Activated CD8-positive, alpha-beta T cell treated with anti-CD3 and anti-CD28 coated beads, Interleukin-2, amount 10 ng/mL, durations not matched to agents 7 days and 5 days (primary cell): ENCODE measurements at regions not wholly inside any gene's neighbourhood (a gene's known extent, or its start where the extent isn't known, plus 50 kb on each side); places are given as distances from the start of the nearest gene placed in this dataset.

Experiments used
- ATAC-seq: fragments of 150-1000 bp; cut with Tn5 transposase; one replicate; pipeline ENCODE4 v1.10.0; 2021; ENCODE audit warnings: moderate library complexity
- CTCF ChIA-PET: fragments of 350-600 bp; sonication (Branson Sonifier 250); formaldehyde crosslinking; loops from one replicate; lab custom pipeline; 2021; ENCODE audit warnings: antibody characterized with exemption; lab: Charles Lee
- POLR2A ChIA-PET: fragments of 350-600 bp; sonication (Branson Sonifier 250); formaldehyde crosslinking; loops from one replicate; lab custom pipeline; 2021; ENCODE audit warnings: antibody characterized with exemption; lab: Charles Lee
- DNase-seq: peaks from one replicate; pipeline ENCODE4 v3.0.0-alpha.2; 2020
- H3K27ac Mint-ChIP-seq: one replicate; pipeline ENCODE4 v1.8.0; 2021; ENCODE audit warnings: mild to moderate bottlenecking, mixed read lengths
- H3K27me3 Mint-ChIP-seq: one replicate; pipeline ENCODE4 v1.8.0; 2021; ENCODE audit warnings: low read depth, mixed read lengths
- H3K36me3 Mint-ChIP-seq: one replicate; pipeline ENCODE4 v1.8.0; 2021; ENCODE audit warnings: low read depth, mixed read lengths
- H3K4me1 Mint-ChIP-seq: one replicate; pipeline ENCODE4 v1.8.0; 2021; ENCODE audit warnings: low read depth, mixed read lengths
- H3K4me3 Mint-ChIP-seq: one replicate; pipeline ENCODE4 v1.8.0; 2021; ENCODE audit warnings: mild to moderate bottlenecking, mixed read lengths
- H3K9me3 Mint-ChIP-seq: one replicate; pipeline ENCODE4 v1.8.0; 2022; ENCODE audit warnings: mixed read lengths; ENCODE audit not compliant: insufficient read depth

DNA sequence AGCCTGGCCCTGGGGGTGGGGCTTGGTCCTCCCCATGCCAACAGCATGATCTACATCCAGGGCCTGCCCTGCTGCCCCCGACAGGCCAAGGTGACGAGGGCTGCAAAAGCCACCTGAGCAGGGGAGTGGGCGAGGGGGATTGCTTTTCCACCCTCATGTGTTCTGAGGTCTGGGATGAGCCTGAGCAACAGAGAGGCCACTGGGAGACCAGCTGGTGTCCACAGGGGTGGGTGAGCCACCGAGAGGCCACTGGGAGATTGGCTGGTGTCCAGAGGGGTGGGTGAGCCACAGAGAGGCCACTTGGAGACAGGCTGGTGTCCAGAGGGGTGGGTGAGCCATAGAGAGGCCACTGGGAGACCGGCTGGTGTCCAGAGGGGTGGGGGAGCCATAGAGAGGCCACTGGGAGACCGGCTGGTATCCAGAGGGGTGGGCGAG lies 147.4 kb upstream of the GPC1 start:
- ChIA-PET POLR2A (no interaction called here), CTCF (no interaction called here)
- Mint-ChIP-seq H3K27ac (no peak overlapping the region), H3K36me3 (no peaks in the 10 kb centered on the region), H3K4me1 (no peaks in the 10 kb centered on the region), H3K27me3 (no peaks in the 10 kb centered on the region), H3K9me3 (no peaks in the 10 kb centered on the region), H3K4me3 (no peak overlapping the region)
- DNase-seq (peak; percentile 9), ATAC-seq (no peak)

DNA sequence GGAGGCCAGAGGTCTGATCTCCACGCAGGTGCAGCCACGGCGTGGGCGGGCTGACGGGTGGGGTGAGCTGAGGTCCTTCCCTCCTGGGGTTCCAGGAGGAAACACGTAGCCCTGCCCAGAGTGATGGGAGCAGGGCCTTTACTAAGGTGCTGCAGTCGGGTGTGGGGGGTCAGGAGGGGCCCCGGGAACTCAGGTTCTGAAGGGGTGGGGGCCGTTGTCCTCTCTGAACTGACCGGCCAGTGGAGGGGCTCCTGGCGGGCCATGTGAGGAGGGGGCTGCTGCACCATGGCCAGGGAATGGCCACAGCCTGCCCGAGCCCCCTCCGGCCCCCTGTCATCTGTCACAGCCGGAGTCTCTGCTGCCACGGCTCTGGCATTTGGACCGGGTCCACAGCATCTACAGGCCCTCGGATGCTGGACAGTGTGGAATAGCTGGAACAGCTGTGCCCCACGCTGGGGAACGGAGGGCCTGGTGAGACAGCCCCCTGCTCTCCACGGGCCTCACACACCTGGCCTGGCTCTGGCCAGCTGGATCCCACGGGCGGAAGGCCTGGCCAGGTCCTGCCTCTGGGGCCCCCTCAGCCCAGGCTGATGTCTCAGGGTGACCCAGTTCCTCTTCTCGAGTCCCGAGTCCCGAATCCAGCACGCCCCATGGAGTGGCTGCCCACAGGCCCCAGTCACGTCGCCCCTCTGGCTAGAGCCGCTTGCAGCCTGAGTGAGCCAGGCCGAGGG lies 145.6 kb upstream of the GPC1 start:
- Mint-ChIP-seq H3K36me3 (no peaks in the 10 kb centered on the region), H3K27ac (no peak overlapping the region), H3K4me1 (no peaks in the 10 kb centered on the region), H3K27me3 (no peaks in the 10 kb centered on the region), H3K9me3 (no peaks in the 10 kb centered on the region), H3K4me3 (no peak overlapping the region)
- peak; percentile 13 for DNase-seq
- POLR2A ChIA-PET: no interaction called here
- no peak for ATAC-seq
- CTCF ChIA-PET: no interaction called here

DNA sequence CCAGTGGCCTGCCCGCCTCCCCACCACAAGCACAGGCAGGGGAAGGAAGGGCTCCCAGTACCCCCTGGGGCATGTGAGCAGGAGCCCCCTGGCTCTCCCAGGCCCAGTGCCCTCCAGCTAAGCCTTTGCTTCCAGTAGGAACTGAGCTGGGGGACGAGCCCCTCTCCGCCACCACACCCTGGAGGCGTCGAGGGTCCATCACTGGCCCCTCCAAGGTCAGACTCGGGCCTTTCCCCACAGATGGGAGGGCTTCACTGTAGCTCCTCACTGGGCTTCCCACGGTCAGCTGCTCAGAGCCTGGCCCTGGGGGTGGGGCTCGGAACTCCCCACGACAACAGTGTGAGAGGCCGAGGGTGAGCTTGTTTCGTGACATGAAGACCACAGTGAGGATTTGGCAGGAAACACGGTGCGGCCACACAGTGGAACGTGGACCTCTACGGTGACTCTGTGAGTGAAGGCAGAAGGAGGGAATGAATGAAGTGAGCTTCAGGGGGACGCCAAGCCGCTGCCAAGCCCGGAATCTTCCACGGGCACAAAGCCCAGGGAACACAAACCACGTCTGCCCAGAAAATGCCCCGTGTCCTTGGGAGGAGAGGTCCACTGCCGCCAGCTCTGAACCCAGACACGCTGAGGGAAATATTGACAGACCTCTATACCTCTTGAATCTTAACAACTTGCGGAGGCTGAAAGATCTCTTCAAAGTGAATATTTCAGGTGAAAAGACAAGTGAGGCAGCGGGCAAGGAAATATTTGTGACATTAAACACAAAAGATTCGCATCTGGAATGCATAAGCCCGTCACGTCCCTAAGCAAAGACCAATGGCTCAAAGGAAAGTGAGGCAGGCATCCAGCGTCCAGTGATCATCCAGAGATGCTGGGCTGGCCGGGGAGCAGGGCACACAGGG lies 144.8 kb upstream of the GPC1 start:
- Mint-ChIP-seq H3K27ac (no peak overlapping the region), H3K36me3 (no peaks in the 10 kb centered on the region), H3K4me3 (no peak overlapping the region), H3K9me3 (no peaks in the 10 kb centered on the region), H3K4me1 (no peaks in the 10 kb centered on the region), H3K27me3 (no peaks in the 10 kb centered on the region)
- ATAC-seq: no peak
- peak; percentile 9 for DNase-seq
- POLR2A ChIA-PET: no interaction called here
- CTCF ChIA-PET: no interaction called here

DNA sequence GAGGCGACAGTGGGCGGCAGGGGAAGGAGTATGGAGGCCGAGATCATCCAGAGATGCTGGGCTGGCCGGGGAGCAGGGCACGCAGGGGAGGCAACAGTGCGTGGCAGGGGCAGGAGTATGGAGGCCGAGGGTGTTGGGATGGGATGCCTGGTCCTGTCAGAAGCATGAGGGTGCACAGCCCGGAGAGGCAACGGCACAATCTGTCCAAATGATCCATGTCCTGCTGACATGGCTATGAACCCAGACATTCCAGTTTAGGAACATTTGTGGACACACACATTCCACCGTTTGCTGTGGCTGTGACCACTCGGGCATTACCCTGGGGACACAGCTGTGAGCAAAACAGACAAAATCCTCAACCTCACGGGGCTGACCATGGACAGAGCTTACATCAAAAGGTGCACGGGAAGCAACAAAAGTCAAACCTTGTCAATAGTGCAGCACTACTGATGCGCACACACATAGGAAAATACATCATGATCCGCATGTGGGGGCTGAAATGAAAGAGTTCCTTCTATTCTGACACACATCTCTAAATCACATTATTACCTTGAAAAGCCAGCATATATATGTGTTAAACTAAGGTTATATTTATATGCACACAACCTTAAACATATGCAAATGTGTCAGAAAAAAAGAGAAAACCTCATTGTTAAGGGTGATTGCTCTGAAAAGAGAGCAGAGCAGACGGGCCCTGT lies 144.0 kb upstream of the GPC1 start:
- CTCF ChIA-PET: no interaction called here
- no peaks in the 10 kb centered on the region for H3K36me3 Mint-ChIP-seq
- H3K4me3 Mint-ChIP-seq: no peak overlapping the region
- H3K27me3 Mint-ChIP-seq: no peaks in the 10 kb centered on the region
- H3K27ac Mint-ChIP-seq: no peak overlapping the region
- no peaks in the 10 kb centered on the region for H3K9me3 Mint-ChIP-seq
- H3K4me1 Mint-ChIP-seq: no peaks in the 10 kb centered on the region
- DNase-seq: peak; percentile 4
- POLR2A ChIA-PET: no interaction called here
- ATAC-seq: no peak

DNA sequence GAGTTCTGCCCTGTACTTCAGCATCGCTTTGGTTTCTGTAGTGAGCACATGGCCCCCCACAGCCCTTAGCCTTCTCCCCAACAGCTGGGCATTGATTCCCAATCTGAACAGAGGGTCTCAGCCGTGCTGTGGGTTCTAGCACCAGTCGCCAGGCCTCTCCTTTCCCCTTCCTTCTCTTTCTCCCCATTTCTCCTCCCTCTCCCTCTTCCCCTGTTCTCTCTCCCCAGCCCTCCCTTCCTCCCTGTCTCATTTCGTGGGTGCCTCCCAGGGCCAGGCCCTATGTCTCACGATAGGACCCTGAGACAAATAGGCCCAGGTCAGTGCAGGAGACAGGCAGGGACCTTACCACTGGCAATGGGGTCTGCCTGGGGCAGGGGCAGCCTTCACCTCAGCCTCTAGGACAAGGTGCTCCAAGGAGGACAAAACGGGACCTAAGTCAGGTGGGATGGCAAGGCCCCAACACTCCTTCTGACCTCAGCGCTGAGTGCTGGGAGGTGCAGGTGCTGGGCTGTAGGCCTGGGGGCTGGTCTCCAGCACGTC lies 143.4 kb upstream of the GPC1 start:
- POLR2A ChIA-PET: no interaction called here
- H3K4me1 Mint-ChIP-seq: no peaks in the 10 kb centered on the region
- H3K27ac Mint-ChIP-seq: no peak overlapping the region
- no peaks in the 10 kb centered on the region for H3K9me3 Mint-ChIP-seq
- peak; percentile 12 for DNase-seq
- H3K36me3 Mint-ChIP-seq: no peaks in the 10 kb centered on the region
- H3K27me3 Mint-ChIP-seq: no peaks in the 10 kb centered on the region
- no peak for ATAC-seq
- no peak overlapping the region for H3K4me3 Mint-ChIP-seq
- CTCF ChIA-PET: no interaction called here

DNA sequence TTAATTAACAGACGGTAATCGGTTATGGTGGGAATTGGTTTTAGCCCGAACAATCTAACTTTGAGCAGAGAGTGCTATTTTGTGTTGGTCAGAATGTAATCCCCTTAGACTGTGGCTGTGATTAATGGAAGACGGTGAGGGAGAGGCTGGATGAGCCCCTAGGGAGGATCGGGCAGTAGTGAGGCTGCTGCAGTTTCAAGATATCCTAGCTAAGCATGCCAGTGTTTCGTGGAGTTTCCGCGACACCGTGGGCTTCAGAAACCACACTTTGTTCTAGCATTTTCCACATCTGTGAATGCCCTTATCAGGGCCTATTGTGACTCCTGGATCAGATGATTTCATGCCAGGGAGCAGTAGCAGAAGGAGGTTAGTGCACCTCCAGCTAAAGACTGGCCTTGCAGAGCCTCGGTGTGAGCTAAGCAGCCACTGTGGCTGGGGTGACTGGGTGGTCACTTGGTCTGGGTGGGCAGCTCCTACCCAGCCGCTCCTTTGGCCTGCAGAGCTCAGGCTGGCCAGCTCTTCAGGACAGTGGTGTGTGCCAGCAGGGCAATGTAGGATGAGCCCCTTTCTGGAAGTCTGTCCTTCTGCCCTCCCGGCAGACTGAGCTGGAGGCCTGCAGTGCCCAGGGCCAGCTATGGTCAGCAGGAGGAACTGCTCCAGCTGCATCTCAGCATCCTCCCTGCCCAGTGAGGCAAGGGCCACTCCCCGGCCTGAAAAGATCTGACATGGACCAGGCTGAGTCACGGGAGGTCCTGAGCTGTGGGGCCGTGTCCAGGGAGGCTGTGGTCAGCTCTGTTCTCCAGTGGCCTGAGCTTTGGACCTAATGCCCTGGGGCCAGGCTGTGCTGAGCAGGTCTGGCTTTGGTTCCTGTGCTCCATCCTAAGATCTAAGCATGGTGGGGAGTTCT lies 142.6 kb upstream of the GPC1 start:
- Mint-ChIP-seq H3K36me3 (no peaks in the 10 kb centered on the region), H3K27me3 (no peaks in the 10 kb centered on the region), H3K27ac (no peak overlapping the region), H3K9me3 (no peaks in the 10 kb centered on the region), H3K4me3 (no peak overlapping the region), H3K4me1 (no peaks in the 10 kb centered on the region)
- DNase-seq (peak; percentile 14), ATAC-seq (no peak)
- ChIA-PET CTCF (no interaction called here), POLR2A (no interaction called here)

DNA sequence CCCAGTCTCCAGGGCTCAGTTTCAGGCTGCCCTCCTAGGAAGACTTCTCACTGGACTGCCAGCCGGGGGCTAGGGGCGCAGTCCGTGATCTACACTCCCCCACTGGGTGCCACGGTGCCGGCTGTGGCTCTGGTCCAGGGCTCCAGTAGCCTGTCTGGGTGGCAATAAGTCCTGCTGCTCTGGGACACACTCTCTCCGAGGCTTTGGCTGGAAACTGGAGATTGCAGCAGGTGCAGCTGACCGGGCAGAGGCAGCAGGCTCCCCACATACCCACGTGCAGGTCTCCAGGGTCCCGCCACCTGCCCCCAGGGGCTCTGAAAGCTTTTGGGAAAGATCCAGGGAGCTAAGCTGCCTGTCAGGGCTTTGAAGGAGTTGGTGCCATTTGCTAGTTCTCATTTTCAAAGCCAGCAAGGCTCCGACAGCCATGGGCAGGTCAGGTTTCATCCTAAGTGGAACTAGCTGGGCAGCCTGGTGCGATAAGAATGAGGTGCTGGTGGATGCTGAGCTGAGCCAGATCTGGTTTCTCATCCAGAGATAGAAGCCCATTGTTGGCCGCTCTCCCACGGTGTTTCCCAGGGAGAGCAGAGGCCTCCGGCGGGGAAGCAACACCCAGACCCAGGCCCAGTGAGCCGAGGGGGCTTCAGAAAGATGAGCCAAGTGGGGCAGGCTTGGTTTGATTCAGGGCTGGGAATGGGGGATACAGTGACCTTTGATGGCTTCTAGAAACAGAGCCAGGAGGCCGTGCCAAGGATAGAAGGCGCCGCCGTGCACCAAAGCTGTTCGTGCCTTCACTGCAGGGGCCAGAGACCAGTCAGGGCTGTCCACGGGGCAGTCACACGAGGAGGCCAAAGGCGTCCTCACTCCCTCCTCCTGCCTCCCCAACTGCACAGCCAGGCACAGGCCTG lies 141.7 kb upstream of the GPC1 start:
- Mint-ChIP-seq H3K27ac (no peak overlapping the region), H3K4me1 (no peaks in the 10 kb centered on the region), H3K36me3 (no peaks in the 10 kb centered on the region), H3K4me3 (no peak overlapping the region), H3K27me3 (no peaks in the 10 kb centered on the region), H3K9me3 (no peaks in the 10 kb centered on the region)
- ChIA-PET CTCF (no interaction called here), POLR2A (no interaction called here)
- DNase-seq: peak; percentile 16
- ATAC-seq: no peak

DNA sequence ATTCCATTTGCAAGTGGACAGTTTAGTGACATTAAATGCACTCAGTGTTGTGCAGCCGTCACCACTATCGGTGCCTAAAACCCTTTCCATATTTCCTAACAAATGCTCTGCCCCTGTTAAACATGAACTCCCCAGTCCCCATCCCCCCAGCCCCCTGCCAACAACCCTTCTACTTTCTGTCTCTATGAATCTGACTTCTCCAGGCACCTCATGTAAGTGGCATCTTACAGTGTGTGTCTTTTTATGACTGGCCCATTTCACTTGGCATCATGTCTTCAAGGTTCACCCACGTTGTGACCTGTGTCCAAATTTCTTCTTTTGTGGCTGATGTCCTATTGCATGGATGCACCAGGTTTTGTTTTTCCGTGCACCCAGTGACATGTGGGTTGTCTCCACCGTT lies 140.9 kb upstream of the GPC1 start:
- CTCF ChIA-PET: no interaction called here

DNA sequence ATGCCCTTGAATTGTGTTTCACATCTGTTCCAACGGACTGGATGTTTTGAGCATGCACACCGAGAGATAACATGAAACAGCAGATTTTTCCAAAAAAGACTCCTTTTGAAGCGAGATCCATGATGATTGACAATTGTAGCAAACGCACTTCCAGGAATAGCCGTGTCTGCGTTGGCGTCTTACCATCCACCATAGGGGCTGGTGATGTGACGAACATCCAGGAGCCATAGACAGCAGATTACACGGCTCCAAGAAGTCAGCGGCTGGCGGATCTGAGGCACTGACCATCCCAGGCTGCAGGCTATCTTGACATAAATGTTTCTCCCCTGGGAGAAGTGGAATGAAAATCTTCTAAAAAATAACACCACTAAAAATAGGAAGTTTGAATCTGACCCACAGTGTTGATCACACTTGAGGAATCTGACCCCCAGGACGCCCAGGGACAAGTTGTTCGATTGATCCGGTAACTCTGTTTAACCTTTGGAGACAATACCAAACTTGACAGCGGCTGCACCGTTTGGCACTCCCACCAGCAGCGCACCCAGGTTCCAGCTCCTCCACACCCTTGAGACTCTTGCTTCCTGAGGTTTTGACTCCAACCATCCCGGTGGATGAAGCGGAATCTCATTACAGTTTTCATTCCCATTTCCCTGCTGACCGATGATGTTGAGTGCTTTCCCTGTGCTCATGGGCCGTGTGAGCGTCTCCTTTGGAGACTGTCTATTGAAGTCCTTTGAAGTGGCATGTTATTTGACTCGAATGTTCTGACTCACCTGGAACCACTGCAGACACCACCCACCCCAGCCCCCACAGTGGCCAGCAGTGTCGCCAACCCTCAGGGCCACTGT lies 140.0 kb upstream of the GPC1 start:
- no peak overlapping the region for H3K4me3 Mint-ChIP-seq
- H3K27me3 Mint-ChIP-seq: no peaks in the 10 kb centered on the region
- ChIA-PET POLR2A (no interaction called here), CTCF (no interaction called here)
- no peaks in the 10 kb centered on the region for H3K4me1 Mint-ChIP-seq
- H3K36me3 Mint-ChIP-seq: no peaks in the 10 kb centered on the region
- no peaks in the 10 kb centered on the region for H3K9me3 Mint-ChIP-seq
- H3K27ac Mint-ChIP-seq: no peak overlapping the region
- DNase-seq: peak; percentile 10
- ATAC-seq: no peak

More for the DNA sequence above, 140.9 kb upstream of the GPC1 start:
- Mint-ChIP-seq H3K27me3 (no peaks in the 10 kb centered on the region), H3K4me1 (no peaks in the 10 kb centered on the region), H3K9me3 (no peaks in the 10 kb centered on the region), H3K4me3 (no peak overlapping the region), H3K27ac (no peak overlapping the region), H3K36me3 (no peaks in the 10 kb centered on the region)
- DNase-seq: peak; percentile 10
- no peak for ATAC-seq
- POLR2A ChIA-PET: no interaction called here

DNA sequence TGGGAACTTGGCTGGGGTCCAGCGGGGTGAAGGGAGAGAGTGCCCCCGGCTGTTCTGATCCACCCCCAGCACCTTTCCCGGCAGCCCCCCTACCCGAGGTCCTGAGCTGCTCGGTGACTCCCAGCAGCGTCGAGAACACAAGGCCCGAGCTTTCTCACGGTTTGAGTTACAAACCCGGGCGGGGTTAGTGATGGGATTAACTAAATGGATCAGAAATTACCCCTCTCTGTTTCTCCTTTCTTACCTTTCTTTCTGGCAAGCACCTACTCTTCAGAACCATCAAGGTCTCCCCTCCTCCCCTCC lies 139.4 kb upstream of the GPC1 start:
- no peaks in the 10 kb centered on the region for H3K4me1 Mint-ChIP-seq
- no peaks in the 10 kb centered on the region for H3K27me3 Mint-ChIP-seq
- peak; percentile 1 for DNase-seq
- POLR2A ChIA-PET: no interaction called here
- CTCF ChIA-PET: no interaction called here
- no peaks in the 10 kb centered on the region for H3K36me3 Mint-ChIP-seq
- no peaks in the 10 kb centered on the region for H3K9me3 Mint-ChIP-seq
- H3K27ac Mint-ChIP-seq: no peak overlapping the region
- ATAC-seq: no peak
- H3K4me3 Mint-ChIP-seq: no peak overlapping the region
